Dedifferentiated amniotic fluid mesenchymal stem cell (primary cell): ENCODE measurements at regions not wholly inside any gene's neighbourhood (a gene's known extent, or its start where the extent isn't known, plus 50 kb on each side); places are given as distances from the start of the nearest gene placed in this dataset.
"Not testable (repeated sequence)": the region's sequence is repeated elsewhere in the genome, so short reads cannot be mapped to it uniquely, and the experiment has no call there.

Experiments used
- DNase-seq: peaks from one replicate; pipeline ENCODE4 v3.0.0-alpha.2; 2016; ENCODE audit errors: extremely low spot score

- DNase-seq: no peak
Measured at GRCh38 chr6:128597956-128598355, 77.6 kb upstream of the PTPRK start.

DNA sequence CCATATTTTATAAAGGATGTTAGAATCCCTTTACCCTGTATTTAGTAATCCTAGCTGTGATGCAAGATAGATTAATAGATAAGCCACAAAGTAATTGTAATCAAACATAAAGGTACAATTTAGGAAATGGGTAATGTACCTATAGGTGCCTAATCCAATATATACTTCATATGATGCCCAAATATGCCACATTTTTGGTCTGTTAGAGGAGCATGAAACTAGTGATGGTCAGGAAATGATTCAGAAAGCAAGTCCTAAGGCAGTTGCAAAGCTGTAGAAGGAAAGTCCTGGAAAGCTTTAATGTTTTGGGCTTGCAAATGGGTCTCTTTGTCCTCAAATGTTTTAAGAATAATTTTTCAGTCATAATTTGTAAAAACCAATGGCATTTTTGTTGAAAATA is 76.6 kb upstream of the PTPRK start:
- no peak for DNase-seq

GRCh38 chr6:128595544-128595943 is 75.1 kb upstream of the PTPRK start:
- no peak for DNase-seq

DNA sequence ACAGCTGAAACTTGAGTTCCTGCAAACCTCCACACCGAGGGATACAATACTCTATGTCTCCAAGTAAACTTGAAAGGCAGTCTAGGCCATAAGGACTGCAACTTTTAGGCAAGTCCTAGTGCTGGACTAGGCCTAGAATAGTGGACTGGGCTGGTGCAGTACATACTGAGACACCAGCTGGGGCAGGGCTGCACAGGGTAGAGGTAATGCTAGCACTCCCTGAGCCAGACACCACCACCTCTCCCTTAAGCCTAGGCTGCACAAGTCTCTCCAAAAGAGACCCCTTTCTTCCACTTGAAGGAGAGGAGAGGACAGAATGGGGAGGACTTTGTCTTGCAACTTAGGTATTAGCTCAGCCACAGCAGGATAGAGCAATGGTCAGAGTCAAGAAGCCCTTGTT is 65.7 kb upstream of the PTPRK start:
- no peak for DNase-seq

- DNase-seq: no peak
Measured at GRCh38 chr6:128580224-128581110, 60.1 kb upstream of the PTPRK start.

DNA sequence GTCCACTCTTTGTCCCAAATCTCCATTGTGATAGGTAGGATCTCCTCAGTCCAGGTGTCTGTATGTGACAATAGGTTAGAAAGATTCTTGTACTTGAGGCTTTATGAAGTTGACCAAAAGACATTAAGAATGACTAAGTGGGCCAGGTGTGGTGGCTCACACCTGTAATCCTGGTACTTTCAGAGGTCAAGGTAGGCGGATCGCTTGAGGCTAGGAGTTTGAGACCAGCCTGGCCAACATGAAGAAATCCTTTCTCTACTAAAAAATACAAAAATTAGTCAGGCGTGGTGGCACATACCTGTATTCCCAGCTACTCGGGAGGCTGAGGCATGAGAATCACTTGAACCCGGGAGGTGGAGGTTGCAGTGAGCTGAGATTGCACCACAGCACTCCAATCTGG is 54.9 kb upstream of the PTPRK start:
- DNase-seq: not testable (repeated sequence)

- no peak for DNase-seq
Measured at GRCh38 chr6:128574402-128574801, 54.0 kb upstream of the PTPRK start.

GRCh38 chr6:128573036-128573435 is 52.6 kb upstream of the PTPRK start:
- no peak for DNase-seq

DNA sequence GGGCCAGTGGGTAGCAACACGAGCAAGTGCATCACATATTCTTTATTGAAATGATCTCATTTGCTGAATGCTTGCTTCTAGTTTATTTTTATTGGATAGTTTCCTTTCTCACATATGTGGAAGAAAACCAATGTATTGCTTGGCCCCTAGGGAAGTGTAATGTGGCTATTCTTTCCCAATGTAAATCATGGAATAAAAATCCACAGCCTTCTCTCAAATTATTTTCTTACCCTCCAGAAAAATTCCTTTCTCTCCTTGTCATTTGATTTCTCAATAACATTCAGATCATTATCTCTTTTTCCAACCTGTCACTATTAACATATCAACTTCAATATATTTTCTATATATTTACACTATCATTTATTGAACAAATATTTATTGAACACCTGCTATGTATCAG is 51.9 kb upstream of the PTPRK start:
- DNase-seq: no peak

DNA sequence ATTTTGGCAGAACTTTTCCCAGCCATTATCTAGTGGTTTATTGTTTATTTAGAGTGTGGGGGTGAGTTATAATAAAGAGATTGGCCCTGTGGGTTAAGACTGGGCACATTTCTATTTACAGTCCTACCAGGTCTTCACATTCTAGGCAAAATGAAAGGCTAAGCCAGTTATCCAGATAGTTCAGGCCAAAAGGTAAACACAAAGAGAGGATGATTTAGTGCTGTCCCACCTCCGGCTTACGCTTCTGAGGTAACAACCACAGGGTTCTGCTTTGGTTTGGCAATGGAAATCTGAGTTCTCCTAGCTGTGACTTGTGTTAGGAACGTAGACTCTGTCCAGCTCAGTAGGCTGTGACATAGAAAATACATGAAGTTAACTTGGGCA is 50.3 kb upstream of the PTPRK start:
- no peak for DNase-seq

DNA sequence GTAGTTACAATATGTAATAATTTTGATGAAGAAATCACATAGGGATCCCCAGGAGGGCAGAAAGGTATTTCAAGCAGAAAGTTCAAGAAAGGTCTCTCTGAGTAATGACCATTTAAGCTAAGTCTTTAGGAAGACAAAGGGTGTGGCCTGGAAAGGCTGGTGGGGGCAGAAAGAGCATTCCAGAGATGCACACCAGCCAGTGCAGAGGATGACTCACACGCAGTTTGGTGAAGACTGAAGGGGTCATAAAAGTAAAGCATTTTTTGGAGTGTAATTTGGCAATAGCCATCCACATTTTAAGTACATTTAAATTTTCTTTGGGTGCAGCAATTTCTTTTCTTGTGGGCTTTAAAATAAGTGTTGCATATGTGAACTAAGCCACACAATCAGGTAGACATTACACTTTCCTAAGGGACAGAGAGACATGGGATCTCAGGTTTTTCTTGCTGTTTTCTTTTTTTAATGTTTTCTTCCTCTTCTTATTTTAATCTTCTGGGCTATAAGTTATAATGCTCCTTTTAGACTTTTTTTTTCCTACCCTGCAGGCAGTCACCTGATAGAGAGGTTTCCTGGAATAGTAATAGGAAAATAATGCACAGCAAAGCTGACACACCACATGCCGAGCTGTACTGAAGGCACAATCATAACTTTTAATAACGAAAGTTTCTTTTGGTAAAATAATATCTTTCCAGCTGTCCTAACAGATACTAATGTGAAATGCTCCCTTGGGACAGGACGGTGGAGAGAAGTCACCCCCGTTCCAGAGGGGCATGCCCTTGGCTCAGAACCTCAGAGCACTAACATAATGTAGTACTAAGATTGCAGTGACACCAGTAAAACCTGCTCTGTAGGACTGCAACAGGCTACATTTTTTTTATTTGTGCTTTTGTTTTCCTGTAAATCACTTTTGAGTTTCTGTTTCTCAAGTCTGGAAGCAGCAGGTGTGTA is 49.6 kb upstream of the PTPRK start:
- DNase-seq: peak; percentile 77
